ENCODE measurements at regions not wholly inside any gene's neighbourhood (a gene's known extent, or its start where the extent isn't known, plus 50 kb on each side); places are given as distances from the start of the nearest gene placed in this dataset.

DNA sequence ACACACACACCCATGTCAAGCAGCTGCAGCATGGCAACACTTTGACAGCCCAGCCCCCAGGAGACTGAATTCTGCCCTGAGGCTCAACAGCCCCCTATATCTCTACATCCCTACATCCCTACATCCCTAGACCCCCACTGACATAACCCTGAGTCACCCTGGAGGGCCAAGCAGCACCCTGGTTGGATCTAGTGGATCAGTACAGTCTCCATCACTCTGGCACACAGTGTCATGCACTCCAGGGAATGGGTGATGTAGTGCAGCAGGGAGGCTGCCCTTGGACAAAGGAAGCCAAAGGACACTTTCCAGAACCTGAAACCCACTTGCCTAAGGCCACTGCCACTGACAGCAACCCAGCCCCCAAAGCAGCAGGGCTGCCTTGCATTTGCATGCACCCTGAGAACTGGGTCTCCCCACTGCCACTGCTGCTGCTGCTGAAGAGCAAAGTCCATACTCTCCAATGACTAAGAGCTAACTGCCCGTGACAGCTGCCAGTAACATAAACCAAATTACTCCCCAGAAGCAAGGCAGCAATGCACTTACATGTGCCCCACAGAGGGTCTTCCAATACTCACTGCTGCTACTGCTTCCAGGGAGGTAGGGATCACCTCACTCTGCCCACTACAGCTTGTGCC is 681.6 kb upstream of the KLHL29 start:
- TF ChIP-seq, protein P1, sequence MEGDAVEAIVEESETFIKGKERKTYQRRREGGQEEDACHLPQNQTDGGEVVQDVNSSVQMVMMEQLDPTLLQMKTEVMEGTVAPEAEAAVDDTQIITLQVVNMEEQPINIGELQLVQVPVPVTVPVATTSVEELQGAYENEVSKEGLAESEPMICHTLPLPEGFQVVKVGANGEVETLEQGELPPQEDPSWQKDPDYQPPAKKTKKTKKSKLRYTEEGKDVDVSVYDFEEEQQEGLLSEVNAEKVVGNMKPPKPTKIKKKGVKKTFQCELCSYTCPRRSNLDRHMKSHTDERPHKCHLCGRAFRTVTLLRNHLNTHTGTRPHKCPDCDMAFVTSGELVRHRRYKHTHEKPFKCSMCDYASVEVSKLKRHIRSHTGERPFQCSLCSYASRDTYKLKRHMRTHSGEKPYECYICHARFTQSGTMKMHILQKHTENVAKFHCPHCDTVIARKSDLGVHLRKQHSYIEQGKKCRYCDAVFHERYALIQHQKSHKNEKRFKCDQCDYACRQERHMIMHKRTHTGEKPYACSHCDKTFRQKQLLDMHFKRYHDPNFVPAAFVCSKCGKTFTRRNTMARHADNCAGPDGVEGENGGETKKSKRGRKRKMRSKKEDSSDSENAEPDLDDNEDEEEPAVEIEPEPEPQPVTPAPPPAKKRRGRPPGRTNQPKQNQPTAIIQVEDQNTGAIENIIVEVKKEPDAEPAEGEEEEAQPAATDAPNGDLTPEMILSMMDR (IDR thresholded peaks at IDR 0.05), result no peak
- no peak for TF ChIP-seq POLR2A (IDR thresholded peaks at IDR 0.05)

Data from vagina (tissue), 2 donors.